WI38 (cell line): ENCODE measurements at regions not wholly inside any gene's neighbourhood (a gene's known extent, or its start where the extent isn't known, plus 50 kb on each side); places are given as distances from the start of the nearest gene placed in this dataset.

Experiments used
- H3K4me3 ChIP-seq: 2 replicates; pipeline ENCODE4 v1.5.1; 2011; ENCODE audit warnings: low read depth, mild to moderate bottlenecking, control low read depth, low read length
- TF ChIP-seq, protein P1 (sequence below): IDR thresholded peaks from 2 replicates; pipeline ENCODE4 v1.5.1; 2012; ENCODE audit warnings: low read depth, mild to moderate bottlenecking, control low read depth, low read length

DNA sequence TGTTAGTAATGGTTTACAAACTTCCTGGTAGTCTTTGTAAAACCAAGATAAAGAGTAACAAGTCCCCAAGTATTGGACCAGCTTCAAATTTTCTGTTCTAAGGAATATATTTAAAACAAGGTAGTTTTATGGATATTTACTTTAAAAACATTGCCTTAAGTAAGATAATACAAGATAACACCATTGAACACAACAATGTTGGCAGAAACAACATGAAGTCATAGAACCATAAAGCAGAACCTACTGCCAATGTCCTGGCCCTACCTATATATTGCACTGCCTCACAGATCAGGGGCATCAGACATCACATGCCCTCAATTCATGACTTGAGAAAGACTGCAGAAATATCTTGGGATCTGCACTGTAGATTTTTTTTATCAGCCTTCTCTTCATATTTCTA lies 1176.2 kb downstream of the PCDH7 start:
- TF ChIP-seq, protein P1, sequence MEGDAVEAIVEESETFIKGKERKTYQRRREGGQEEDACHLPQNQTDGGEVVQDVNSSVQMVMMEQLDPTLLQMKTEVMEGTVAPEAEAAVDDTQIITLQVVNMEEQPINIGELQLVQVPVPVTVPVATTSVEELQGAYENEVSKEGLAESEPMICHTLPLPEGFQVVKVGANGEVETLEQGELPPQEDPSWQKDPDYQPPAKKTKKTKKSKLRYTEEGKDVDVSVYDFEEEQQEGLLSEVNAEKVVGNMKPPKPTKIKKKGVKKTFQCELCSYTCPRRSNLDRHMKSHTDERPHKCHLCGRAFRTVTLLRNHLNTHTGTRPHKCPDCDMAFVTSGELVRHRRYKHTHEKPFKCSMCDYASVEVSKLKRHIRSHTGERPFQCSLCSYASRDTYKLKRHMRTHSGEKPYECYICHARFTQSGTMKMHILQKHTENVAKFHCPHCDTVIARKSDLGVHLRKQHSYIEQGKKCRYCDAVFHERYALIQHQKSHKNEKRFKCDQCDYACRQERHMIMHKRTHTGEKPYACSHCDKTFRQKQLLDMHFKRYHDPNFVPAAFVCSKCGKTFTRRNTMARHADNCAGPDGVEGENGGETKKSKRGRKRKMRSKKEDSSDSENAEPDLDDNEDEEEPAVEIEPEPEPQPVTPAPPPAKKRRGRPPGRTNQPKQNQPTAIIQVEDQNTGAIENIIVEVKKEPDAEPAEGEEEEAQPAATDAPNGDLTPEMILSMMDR, result no peak
- no peak overlapping the region for H3K4me3 ChIP-seq

- TF ChIP-seq, protein P1, result no peak
Observed at GRCh38 chr4:31905363-31905762, 1185.2 kb downstream of the PCDH7 start.

GRCh38 chr4:31908261-31908660 lies 1188.1 kb downstream of the PCDH7 start:
- TF ChIP-seq, protein P1, result no peak
- no peak overlapping the region for H3K4me3 ChIP-seq

More at GRCh38 chr4:31905363-31905762, 1185.2 kb downstream of the PCDH7 start:
- H3K4me3 ChIP-seq, result no peak overlapping the region

- H3K4me3 ChIP-seq, result no peak overlapping the region
- TF ChIP-seq, protein P1, result no peak
Observed at GRCh38 chr4:31917334-31917733, 1197.2 kb downstream of the PCDH7 start.

- TF ChIP-seq, protein P1, result no peak
Observed at GRCh38 chr4:31918891-31919290, 1198.7 kb downstream of the PCDH7 start.

DNA sequence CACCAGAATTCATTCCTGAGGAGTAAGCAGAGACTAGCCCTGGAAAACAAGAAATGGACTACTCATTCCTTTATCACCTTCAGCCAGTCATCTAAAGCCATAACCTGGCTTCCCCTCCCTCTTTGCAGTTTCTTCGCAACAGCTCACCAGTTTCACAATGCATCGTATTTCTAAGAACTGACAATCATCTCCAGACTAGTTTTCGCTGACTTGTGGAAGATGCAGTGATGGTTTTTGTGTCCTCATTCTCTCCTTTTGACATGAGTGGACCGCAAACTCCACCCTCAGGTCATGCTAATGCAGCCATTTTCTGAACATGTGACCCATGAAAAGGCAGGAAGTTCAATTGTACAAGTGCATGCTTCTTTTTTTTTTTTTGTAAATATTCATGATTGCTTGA lies 1203.5 kb downstream of the PCDH7 start:
- no peak overlapping the region for H3K4me3 ChIP-seq
- TF ChIP-seq, protein P1, result no peak

More at GRCh38 chr4:31918891-31919290, 1198.7 kb downstream of the PCDH7 start:
- H3K4me3 ChIP-seq, result no peak overlapping the region

DNA sequence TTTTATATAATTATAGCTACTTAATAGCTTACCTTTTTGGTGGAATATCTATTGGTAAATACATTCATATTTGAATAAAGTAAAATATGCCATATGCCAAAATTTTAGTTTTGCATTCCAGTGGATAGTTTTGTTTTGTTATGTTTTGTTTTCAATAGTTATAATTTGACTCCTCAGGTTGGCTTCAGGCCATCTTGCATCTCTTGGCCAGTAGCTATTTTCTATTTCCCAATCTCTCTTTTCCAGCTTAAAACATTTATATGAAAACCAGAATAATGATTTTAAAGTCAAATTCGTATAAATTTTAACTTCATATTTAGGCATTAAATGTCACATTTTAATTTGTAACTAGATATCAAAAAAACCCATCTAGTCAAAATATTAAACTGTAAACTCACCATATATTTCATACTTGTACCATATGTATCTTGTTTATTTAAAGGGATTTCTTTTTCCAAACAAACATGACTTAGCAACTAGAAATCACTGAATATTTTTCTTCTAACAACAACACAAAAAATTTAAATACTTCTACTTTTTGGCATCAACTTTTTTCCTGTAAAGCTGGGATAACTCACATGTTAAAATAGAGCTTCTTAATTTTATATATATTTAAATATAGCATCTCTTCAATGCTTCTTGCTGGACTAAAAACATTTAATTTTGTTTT lies 1209.6 kb downstream of the PCDH7 start:
- TF ChIP-seq, protein P1, result no peak

More for the DNA sequence above, 1209.6 kb downstream of the PCDH7 start:
- no peak overlapping the region for H3K4me3 ChIP-seq
